ENCODE measurements at regions not wholly inside any gene's neighbourhood (a gene's known extent, or its start where the extent isn't known, plus 50 kb on each side); places are given as distances from the start of the nearest gene placed in this dataset.

DNA sequence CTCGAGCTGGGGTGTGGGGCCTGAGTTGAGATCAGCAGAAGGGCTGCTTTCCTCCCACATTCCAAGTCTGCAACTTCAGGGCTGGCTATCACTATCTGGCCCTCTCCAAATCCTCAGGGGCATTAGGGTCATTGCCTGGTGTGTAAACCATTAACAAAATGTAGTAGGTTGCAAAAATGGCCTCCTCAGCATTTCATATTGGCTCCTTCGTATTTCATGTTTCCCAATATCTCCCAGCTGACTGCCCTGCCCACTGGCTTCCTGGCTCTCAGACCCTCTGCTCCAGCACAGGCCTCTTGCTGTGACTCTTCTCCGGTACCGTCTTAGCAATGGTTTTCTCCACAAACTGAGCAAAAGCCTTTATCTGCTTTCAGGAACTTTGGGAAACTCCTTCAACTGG is 113.8 kb downstream of the GADD45G start:
- DNase-seq (ENCODE audit: low spot score) = no peak
- intact Hi-C loops (cut with DNase I) = no loop called here

GRCh38 chr9:89719202-89719601 is 114.4 kb downstream of the GADD45G start:
- DNase-seq (ENCODE audit: low spot score) = no peak
- intact Hi-C loops (cut with DNase I) = no loop called here

GRCh38 chr9:89720696-89721175 is 115.9 kb downstream of the GADD45G start:
- intact Hi-C loops (cut with DNase I) = no loop called here
- DNase-seq (ENCODE audit: low spot score) = no peak

GRCh38 chr9:89721176-89721700 is 116.4 kb downstream of the GADD45G start:
- DNase-seq (ENCODE audit: low spot score) = no peak
- intact Hi-C loops (cut with DNase I) = no loop called here

DNA sequence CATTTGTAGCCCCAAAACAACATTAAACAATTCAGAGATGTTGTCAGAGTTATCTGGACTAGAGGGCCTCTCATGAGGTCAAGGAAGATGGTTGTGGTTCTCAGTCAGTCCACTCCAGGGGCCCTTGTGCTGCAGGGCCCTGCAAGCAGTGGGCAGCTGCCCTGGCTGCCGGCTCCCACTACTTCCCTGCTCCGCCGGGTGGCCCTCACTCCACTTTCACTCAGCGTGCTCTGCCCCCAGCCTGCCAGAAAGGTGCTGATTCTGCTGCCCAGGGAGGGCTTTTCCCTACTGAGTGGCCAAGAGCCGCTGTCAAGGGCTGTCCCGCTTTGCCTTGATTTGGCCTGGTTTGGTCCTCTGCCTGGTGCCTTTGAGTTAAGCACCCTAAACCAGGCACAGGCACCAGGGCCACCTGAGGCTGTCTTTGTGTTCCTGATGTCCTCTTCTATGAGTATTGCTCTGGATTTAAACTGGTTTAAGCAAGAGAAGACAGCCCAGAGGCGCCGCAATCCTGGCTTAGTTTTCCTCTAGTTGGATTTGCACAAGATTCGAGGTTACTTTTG is 117.2 kb downstream of the GADD45G start:
- intact Hi-C loops (cut with DNase I) = no loop called here
- no peak for DNase-seq (ENCODE audit: low spot score)

- intact Hi-C loops (cut with DNase I) = no loop called here
- DNase-seq (ENCODE audit: low spot score) = no peak
These were observed 117.9 kb downstream of the GADD45G start for GRCh38 chr9:89722712-89723111.

DNA sequence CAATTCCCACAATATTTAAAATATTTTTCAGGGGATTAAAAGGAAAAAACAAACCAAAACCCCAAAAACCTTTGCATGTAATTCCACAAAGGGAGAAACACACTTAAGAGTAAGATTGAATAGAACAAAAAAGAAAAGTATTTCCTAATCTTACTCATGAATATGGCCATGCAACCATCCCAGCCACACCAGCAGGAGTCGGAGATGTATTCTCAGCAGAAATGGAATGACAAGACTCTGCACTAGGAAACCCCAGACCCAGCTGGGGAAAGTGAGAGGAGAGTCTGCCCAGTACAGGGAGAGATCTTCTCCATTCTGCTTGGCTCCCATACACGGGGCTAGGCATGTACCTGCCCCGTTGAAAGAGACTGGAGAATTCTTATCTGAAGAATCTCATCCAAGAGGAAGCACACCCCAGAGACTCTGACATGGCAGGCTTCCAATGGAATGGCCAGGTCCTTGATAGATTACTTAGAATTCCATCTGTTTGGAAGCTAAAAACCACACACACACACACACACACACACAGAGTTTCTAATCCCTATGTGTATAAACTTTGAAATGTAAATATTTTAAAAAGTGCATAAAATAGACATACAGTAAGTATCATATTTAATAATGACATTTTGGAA is 118.8 kb downstream of the GADD45G start:
- intact Hi-C loops (cut with DNase I) = no loop called here
- no peak for DNase-seq (ENCODE audit: low spot score)

GRCh38 chr9:89724659-89725058 is 119.8 kb downstream of the GADD45G start:
- no peak for DNase-seq (ENCODE audit: low spot score)
- intact Hi-C loops (cut with DNase I) = no loop called here

GRCh38 chr9:89725271-89725670 is 120.5 kb downstream of the GADD45G start:
- no peak for DNase-seq (ENCODE audit: low spot score)
- intact Hi-C loops (cut with DNase I) = no loop called here

GRCh38 chr9:89729954-89730530 is 125.2 kb downstream of the GADD45G start:
- intact Hi-C loops (cut with DNase I) = no loop called here
- DNase-seq (ENCODE audit: low spot score) = no peak

- DNase-seq (ENCODE audit: low spot score) = peak; percentile 40
- intact Hi-C loops (cut with DNase I) = no loop called here
These were observed 125.9 kb downstream of the GADD45G start for GRCh38 chr9:89730715-89731114.

- intact Hi-C loops (cut with DNase I) = no loop called here
These were observed 126.7 kb downstream of the GADD45G start for GRCh38 chr9:89731262-89732182.

DNA sequence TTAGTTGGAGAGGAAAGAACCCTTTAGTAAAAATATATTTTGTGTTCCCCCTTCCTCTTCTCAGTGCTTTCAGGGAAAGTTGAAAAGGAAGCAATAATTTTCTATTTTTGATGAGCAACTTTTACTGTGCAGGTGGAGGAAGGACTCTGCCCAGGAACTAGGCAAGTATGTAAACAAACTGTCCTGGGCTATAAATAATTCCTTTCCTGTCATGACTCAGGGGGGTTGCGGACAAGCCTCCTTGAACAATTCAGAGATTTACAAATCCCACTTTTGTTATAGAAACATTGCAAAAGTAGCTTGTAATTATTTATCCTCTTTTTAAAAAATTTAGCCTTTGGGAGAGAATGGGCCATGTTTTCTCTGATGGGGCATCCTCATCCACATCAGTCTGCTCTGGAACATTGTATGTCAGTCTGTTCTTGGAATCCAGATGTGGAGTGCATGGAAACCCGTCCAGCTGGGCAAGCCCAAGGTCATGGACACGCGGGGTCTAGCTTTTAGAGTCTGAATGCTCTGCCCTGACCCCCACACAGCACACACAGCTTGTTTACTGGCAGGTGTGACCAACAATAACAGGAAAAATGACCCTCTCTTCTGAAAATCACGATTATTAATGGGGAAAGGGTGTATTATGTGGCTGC is 127.6 kb downstream of the GADD45G start:
- DNase-seq (ENCODE audit: low spot score) = peak; percentile 31
- intact Hi-C loops (cut with DNase I) = no loop called here

More at GRCh38 chr9:89731262-89732182, 126.7 kb downstream of the GADD45G start:
- peak; percentile 57 for DNase-seq (ENCODE audit: low spot score)

GRCh38 chr9:89732939-89733324 is 128.1 kb downstream of the GADD45G start:
- DNase-seq (ENCODE audit: low spot score) = no peak
- intact Hi-C loops (cut with DNase I) = no loop called here

GRCh38 chr9:89734600-89735041 is 129.8 kb downstream of the GADD45G start:
- DNase-seq (ENCODE audit: low spot score) = peak; percentile 55
- intact Hi-C loops (cut with DNase I) = no loop called here

GRCh38 chr9:89738137-89738932 is 133.5 kb downstream of the GADD45G start:
- peak; percentile 38 for DNase-seq (ENCODE audit: low spot score)
- intact Hi-C loops (cut with DNase I) = no loop called here

DNA sequence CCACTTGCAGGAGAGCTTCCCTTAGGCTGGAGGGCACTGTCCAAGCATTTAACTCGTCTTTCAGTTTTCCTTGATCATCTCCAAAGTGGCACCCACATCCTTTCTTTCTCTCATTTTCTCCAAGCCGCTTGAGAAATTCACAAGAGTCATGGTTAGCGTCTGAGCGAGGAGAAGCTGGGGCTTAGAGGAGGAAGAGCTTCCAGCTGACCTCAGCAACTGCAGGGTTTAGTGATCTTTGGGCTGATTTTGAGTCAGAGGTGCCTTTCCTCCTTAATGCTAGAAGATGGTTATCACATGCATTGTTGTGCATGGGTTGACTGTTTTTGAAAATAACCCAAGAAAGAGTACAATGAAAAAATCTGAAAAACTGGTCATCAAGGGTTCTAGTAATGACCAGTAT is 134.7 kb downstream of the GADD45G start:
- intact Hi-C loops (cut with DNase I) = no loop called here
- no peak for DNase-seq (ENCODE audit: low spot score)

DNA sequence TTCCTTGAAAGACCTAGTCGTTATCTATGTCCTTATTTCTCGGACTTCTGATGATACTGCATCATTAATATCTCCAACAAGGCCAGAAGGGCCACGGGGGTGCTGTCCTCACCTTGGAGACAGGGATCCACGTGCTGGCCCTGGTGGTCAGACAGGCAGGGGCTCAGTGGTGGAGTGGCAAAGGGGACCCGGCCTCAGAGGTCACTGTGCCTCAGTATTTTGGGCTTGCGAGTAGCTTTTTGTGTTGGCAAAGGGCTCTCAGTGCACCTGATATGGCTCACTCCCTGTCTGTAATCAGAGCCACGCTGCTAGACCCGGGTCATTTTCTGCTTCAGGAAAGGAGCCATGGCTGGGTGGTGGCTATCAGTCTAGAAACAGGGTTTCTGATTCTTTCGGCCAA is 135.1 kb downstream of the GADD45G start:
- DNase-seq (ENCODE audit: low spot score) = peak; percentile 57
- intact Hi-C loops (cut with DNase I) = no loop called here

Data from posterior vena cava (tissue), 2 donors.